GM13976 (cell line): ENCODE measurements at regions not wholly inside any gene's neighbourhood (a gene's known extent, or its start where the extent isn't known, plus 50 kb on each side); places are given as distances from the start of the nearest gene placed in this dataset.

Experiments
- DNase-seq: peaks from one replicate; pipeline ENCODE4 v3.0.0; 2012; ENCODE audit warnings: low spot score
- in situ Hi-C: fragments of 300-500 bp; cut with MboI; formaldehyde crosslinking; loops from one replicate; pipeline ENCODE4 v1.12.0; 2022; ENCODE audit warnings: low sequenced_read_pairs, mixed read lengths, inconsistent platforms; ENCODE audit not compliant: unreplicated experiment
- TF ChIP-seq, protein P1 (sequence below): IDR thresholded peaks from 2 replicates; pipeline ENCODE4 v1.5.1; 2012; ENCODE audit warnings: borderline replicate concordance, mild to moderate bottlenecking; ENCODE audit not compliant: insufficient read depth; ENCODE audit errors: extremely low read depth, missing control alignments, control extremely low read depth

GRCh38 chr10:33800986-33801385 lies 466.5 kb upstream of the NRP1 start:
- in situ Hi-C loops: no loop called here
- DNase-seq: no peak
- TF ChIP-seq, protein P1, sequence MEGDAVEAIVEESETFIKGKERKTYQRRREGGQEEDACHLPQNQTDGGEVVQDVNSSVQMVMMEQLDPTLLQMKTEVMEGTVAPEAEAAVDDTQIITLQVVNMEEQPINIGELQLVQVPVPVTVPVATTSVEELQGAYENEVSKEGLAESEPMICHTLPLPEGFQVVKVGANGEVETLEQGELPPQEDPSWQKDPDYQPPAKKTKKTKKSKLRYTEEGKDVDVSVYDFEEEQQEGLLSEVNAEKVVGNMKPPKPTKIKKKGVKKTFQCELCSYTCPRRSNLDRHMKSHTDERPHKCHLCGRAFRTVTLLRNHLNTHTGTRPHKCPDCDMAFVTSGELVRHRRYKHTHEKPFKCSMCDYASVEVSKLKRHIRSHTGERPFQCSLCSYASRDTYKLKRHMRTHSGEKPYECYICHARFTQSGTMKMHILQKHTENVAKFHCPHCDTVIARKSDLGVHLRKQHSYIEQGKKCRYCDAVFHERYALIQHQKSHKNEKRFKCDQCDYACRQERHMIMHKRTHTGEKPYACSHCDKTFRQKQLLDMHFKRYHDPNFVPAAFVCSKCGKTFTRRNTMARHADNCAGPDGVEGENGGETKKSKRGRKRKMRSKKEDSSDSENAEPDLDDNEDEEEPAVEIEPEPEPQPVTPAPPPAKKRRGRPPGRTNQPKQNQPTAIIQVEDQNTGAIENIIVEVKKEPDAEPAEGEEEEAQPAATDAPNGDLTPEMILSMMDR: no peak

GRCh38 chr10:33800545-33800944 lies 466.1 kb upstream of the NRP1 start:
- no peak for DNase-seq
- TF ChIP-seq, protein P1: no peak
- in situ Hi-C loops: no loop called here

DNA sequence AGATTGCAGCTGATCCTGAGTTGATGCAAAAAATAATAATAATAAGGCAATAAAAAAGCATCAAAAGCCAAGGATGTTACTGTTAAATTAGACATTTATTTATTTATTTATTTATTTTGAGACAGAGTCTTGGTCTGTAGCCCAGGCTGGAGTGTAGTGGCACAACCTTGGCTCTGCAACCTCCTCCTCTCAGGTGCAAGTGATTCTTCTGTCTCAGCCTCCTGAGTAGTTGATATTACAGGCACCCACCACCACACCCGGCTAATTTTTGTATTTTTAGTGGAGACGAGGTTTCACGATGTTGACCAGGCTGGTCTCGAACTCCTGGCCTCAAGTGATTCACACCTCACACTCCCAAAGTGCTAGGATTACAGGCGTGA lies 465.5 kb upstream of the NRP1 start:
- in situ Hi-C loops: no loop called here
- TF ChIP-seq, protein P1: no peak
- DNase-seq: no peak

DNA sequence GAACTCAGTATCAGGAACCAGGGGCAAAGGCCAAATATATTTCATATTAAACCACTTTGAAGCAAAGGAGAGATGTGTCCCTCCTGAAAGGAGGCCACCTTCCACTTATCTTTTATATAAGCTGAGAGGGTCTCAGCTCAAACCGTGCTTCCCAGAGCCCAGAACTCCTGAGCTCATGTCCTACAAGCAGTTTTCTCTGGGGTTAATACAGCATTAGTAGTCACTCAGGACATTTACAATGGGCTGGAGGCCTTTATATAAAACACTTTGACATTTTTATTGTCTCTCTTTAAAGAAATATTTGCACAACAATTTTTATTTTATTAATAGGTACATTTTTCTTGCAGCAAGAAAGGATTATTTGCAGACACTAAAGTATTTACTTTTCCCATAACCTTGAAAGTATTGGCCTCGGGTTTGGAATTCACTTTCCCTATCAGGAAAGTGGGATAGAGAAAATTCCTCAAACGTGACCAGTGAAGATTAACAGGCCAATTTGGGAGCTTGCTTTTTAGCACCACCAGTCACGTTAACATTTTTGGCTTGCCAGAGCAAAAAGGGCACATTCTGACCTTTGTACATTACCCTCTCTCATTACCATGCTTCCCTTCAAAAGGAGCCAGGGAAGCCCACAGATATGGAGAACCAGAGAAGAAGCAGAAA lies 464.9 kb upstream of the NRP1 start:
- TF ChIP-seq, protein P1: no peak
- in situ Hi-C loops: no loop called here
- no peak for DNase-seq

DNA sequence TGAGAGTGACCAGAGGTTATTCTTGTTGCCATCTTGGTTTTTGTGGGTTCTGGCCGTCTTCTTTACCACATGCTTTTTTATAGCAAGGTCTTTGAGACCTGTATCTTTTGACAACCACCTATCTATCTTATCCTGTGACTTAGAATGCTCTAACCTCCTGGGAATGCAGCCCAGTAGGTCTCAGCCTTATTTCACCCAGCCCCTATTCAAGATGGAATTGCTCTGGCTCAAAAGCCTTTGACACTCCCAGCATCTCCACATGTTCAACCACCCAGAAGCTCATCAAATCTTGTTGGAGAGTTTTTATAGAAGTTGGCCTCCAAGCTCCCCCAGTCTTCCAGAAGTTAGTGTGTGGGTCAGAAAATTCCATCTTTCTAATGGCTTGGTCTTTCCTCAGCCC lies 464.3 kb upstream of the NRP1 start:
- DNase-seq: no peak
- in situ Hi-C loops: no loop called here
- TF ChIP-seq, protein P1: no peak

- TF ChIP-seq, protein P1: no peak
- no peak for DNase-seq
- in situ Hi-C loops: no loop called here
These were observed 462.2 kb upstream of the NRP1 start for GRCh38 chr10:33796680-33797079.
